SK-N-SH treated with all-trans-retinoic acid at 6 μM for 48 hours (cell line): ENCODE measurements at regions not wholly inside any gene's neighbourhood (a gene's known extent, or its start where the extent isn't known, plus 50 kb on each side); places are given as distances from the start of the nearest gene placed in this dataset.
A peak's percentile ranks its signal among the peaks of the same experiment; 100 is the strongest.

Experiments used
- ATAC-seq: fragments of 200-7000 bp; cut with Tn5 transposase; 3 replicates; pipeline ENCODE4 v1.9.1; 2020; ENCODE audit warnings: mild to moderate bottlenecking, moderate library complexity
- ARNTL ChIP-seq: fragments of 450-650 bp; formaldehyde crosslinking; IDR thresholded peaks from 2 replicates; pipeline ENCODE4 v1.5.0; 2020; ENCODE audit warnings: low read depth, mild to moderate bottlenecking, moderate library complexity, borderline replicate concordance
- BACH2 ChIP-seq: fragments of 250-450 bp; sonication (Bioruptor Pico); IDR thresholded peaks from 2 replicates; pipeline ENCODE4 v1.9.0; 2021; ENCODE audit warnings: mild to moderate bottlenecking, borderline replicate concordance
- CREB5 ChIP-seq: fragments of 250-450 bp; sonication (Bioruptor Pico); IDR thresholded peaks from 2 replicates; pipeline ENCODE4 v1.5.1; 2020; ENCODE audit warnings: low read depth, mild to moderate bottlenecking, moderate library complexity
- CSDC2 ChIP-seq: fragments of 250-450 bp; sonication (Bioruptor Pico); IDR thresholded peaks from 2 replicates; pipeline ENCODE4 v1.5.0; 2020; ENCODE audit warnings: mild to moderate bottlenecking, moderate library complexity
- CSRNP3 ChIP-seq: fragments of 250-450 bp; sonication (Bioruptor Pico); IDR thresholded peaks from 2 replicates; pipeline ENCODE4 v1.5.1; 2021; ENCODE audit warnings: mild to moderate bottlenecking, moderate library complexity
- ESRRG ChIP-seq: fragments of 250-450 bp; sonication (Bioruptor Pico); IDR thresholded peaks from 2 replicates; pipeline ENCODE4 v1.6.1; 2021; ENCODE audit warnings: mild to moderate bottlenecking
- ISL1 ChIP-seq: fragments of 250-450 bp; sonication (Bioruptor Pico); IDR thresholded peaks from 2 replicates; pipeline ENCODE4 v2.1.2; 2022; ENCODE audit warnings: mild to moderate bottlenecking, moderate library complexity
- OSR1 ChIP-seq: fragments of 250-450 bp; sonication (Bioruptor Pico); IDR thresholded peaks from 2 replicates; pipeline ENCODE4 v1.8.0; 2022; ENCODE audit warnings: moderate library complexity, mild to moderate bottlenecking, inconsistent platforms
- POU6F1 ChIP-seq: fragments of 250-450 bp; sonication (Bioruptor Pico); IDR thresholded peaks from 2 replicates; pipeline ENCODE4 v1.8.0; 2021; ENCODE audit warnings: low read depth, mild to moderate bottlenecking, moderate library complexity, borderline replicate concordance
- PPARA ChIP-seq: fragments of 250-450 bp; sonication (Bioruptor Pico); IDR thresholded peaks from 2 replicates; pipeline ENCODE4 v1.5.0; 2020; ENCODE audit warnings: mild to moderate bottlenecking, borderline replicate concordance
- RARB ChIP-seq: fragments of 250-450 bp; sonication (Bioruptor Pico); IDR thresholded peaks from 2 replicates; pipeline ENCODE4 v1.8.0; 2021; ENCODE audit warnings: mild to moderate bottlenecking, moderate library complexity
- SNAI2 ChIP-seq: fragments of 250-450 bp; sonication (Bioruptor Pico); IDR thresholded peaks from 2 replicates; pipeline ENCODE4 v1.5.0; 2020; ENCODE audit warnings: mild to moderate bottlenecking, moderate library complexity
- TCF4 ChIP-seq: fragments of 250-450 bp; sonication (Bioruptor Pico); IDR thresholded peaks from 2 replicates; pipeline ENCODE4 v1.8.0; 2021; ENCODE audit warnings: mild to moderate bottlenecking, moderate library complexity, borderline replicate concordance
- TOX ChIP-seq: fragments of 250-450 bp; sonication (Bioruptor Pico); IDR thresholded peaks from 2 replicates; pipeline ENCODE4 v1.8.0; 2021; ENCODE audit warnings: mild to moderate bottlenecking, moderate library complexity, borderline replicate concordance
- ZC3H10 ChIP-seq: fragments of 250-450 bp; sonication (Bioruptor Pico); IDR thresholded peaks from 2 replicates; pipeline ENCODE4 v1.5.1; 2021; ENCODE audit warnings: mild to moderate bottlenecking, moderate library complexity
- ZFP3 ChIP-seq: fragments of 250-450 bp; sonication (Bioruptor Pico); IDR thresholded peaks from 2 replicates; pipeline ENCODE4 v1.5.0; 2020; ENCODE audit warnings: mild to moderate bottlenecking, moderate library complexity
- ZFP30 ChIP-seq: fragments of 450-650 bp; formaldehyde crosslinking; IDR thresholded peaks from 2 replicates; pipeline ENCODE4 v1.5.0; 2022; ENCODE audit warnings: mild to moderate bottlenecking, moderate library complexity
- ZNF565 ChIP-seq: fragments of 450-650 bp; formaldehyde crosslinking; conservative IDR thresholded peaks from 2 replicates; pipeline ENCODE4 v1.5.0; 2020; ENCODE audit warnings: low read depth, mild to moderate bottlenecking, moderate library complexity
- ZNF8 ChIP-seq: fragments of 450-650 bp; formaldehyde crosslinking; IDR thresholded peaks from 2 replicates; pipeline ENCODE4 v1.5.0; 2020; ENCODE audit warnings: mild to moderate bottlenecking, moderate library complexity
- TF ChIP-seq, protein P1 (sequence below): fragments of 250-450 bp; sonication (Bioruptor Pico); IDR thresholded peaks from 2 replicates; pipeline ENCODE4 v1.5.0; 2020; ENCODE audit warnings: mild to moderate bottlenecking, moderate library complexity
- TF ChIP-seq, protein P2 (sequence below): fragments of 250-450 bp; sonication (Bioruptor Pico); IDR thresholded peaks from 2 replicates; pipeline ENCODE4 v1.8.0; 2020; ENCODE audit warnings: mild to moderate bottlenecking, moderate library complexity, borderline replicate concordance

GRCh38 chr6:125375013-125375412 lies 73.2 kb upstream of the HDDC2 start:
- no peak for ATAC-seq

GRCh38 chr6:125375821-125376220 lies 74.1 kb upstream of the HDDC2 start:
- TF ChIP-seq ZFP30 (CRISPR knock-in tag) (no peak), BACH2 (CRISPR knock-in tag) (no peak), ZNF565 (CRISPR knock-in tag) (no peak), ZFP3 (CRISPR knock-in tag) (no peak), TOX (CRISPR knock-in tag) (no peak), CSDC2 (CRISPR knock-in tag) (no peak), TCF4 (CRISPR knock-in tag) (no peak), ISL1 (CRISPR knock-in tag) (no peak), PPARA (no peak), ARNTL (CRISPR knock-in tag) (no peak), OSR1 (CRISPR knock-in tag) (no peak), ZC3H10 (CRISPR knock-in tag) (no peak), CSRNP3 (CRISPR knock-in tag) (no peak), SNAI2 (CRISPR knock-in tag) (no peak), RARB (CRISPR knock-in tag) (no peak), ZNF8 (CRISPR knock-in tag) (no peak), CREB5 (no peak), ESRRG (CRISPR knock-in tag) (no peak)
- TF ChIP-seq, protein P1, sequence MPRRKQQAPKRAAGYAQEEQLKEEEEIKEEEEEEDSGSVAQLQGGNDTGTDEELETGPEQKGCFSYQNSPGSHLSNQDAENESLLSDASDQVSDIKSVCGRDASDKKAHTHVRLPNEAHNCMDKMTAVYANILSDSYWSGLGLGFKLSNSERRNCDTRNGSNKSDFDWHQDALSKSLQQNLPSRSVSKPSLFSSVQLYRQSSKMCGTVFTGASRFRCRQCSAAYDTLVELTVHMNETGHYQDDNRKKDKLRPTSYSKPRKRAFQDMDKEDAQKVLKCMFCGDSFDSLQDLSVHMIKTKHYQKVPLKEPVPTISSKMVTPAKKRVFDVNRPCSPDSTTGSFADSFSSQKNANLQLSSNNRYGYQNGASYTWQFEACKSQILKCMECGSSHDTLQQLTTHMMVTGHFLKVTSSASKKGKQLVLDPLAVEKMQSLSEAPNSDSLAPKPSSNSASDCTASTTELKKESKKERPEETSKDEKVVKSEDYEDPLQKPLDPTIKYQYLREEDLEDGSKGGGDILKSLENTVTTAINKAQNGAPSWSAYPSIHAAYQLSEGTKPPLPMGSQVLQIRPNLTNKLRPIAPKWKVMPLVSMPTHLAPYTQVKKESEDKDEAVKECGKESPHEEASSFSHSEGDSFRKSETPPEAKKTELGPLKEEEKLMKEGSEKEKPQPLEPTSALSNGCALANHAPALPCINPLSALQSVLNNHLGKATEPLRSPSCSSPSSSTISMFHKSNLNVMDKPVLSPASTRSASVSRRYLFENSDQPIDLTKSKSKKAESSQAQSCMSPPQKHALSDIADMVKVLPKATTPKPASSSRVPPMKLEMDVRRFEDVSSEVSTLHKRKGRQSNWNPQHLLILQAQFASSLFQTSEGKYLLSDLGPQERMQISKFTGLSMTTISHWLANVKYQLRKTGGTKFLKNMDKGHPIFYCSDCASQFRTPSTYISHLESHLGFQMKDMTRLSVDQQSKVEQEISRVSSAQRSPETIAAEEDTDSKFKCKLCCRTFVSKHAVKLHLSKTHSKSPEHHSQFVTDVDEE (CRISPR knock-in tag), result no peak
- TF ChIP-seq, all 23 proteins: peak for 0
- ATAC-seq, result no peak

More at GRCh38 chr6:125375013-125375412, 73.2 kb upstream of the HDDC2 start:
- TF ChIP-seq RARB (CRISPR knock-in tag) (no peak), SNAI2 (CRISPR knock-in tag) (no peak), ESRRG (CRISPR knock-in tag) (no peak), ZNF565 (CRISPR knock-in tag) (no peak), PPARA (no peak), ZC3H10 (CRISPR knock-in tag) (no peak), ISL1 (CRISPR knock-in tag) (no peak), CREB5 (no peak)
- TF ChIP-seq, protein P2, sequence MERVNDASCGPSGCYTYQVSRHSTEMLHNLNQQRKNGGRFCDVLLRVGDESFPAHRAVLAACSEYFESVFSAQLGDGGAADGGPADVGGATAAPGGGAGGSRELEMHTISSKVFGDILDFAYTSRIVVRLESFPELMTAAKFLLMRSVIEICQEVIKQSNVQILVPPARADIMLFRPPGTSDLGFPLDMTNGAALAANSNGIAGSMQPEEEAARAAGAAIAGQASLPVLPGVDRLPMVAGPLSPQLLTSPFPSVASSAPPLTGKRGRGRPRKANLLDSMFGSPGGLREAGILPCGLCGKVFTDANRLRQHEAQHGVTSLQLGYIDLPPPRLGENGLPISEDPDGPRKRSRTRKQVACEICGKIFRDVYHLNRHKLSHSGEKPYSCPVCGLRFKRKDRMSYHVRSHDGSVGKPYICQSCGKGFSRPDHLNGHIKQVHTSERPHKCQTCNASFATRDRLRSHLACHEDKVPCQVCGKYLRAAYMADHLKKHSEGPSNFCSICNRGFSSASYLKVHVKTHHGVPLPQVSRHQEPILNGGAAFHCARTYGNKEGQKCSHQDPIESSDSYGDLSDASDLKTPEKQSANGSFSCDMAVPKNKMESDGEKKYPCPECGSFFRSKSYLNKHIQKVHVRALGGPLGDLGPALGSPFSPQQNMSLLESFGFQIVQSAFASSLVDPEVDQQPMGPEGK, result no peak

DNA sequence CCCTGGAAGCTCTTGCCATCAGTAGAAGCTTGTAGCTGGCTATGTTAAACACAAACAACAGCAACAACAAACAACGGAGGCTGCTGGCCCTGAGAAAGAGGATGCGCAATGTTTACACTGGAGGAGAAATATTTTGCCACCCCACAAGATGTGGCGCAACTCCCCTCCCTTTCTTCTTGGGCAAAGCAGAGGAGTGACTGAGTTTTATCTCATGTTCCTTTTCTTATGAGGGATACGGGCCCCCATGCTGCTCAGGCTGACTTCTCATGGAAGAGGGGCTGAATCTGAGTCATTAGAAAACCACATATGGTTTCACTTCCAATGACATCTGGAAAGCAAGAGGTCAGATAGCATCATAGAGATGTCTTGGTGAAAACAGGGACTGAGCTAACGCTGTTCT lies 75.9 kb upstream of the HDDC2 start:
- TF ChIP-seq CSDC2 (CRISPR knock-in tag), result no peak
- TF ChIP-seq, protein P2, result no peak
- no peak for TF ChIP-seq POU6F1 (CRISPR knock-in tag)
- peak; percentile 55; the same call in 1 of the 2 replicates for TF ChIP-seq TCF4 (CRISPR knock-in tag)
- no peak for ATAC-seq
